OCI-LY3 (cell line): ENCODE measurements at regions not wholly inside any gene's neighbourhood (a gene's known extent, or its start where the extent isn't known, plus 50 kb on each side); places are given as distances from the start of the nearest gene placed in this dataset.

Experiments used
- EZH2phosphoT487 ChIP-seq: fragments of 200-600 bp; shearing (Covaris generic); IDR thresholded peaks from 2 replicates; pipeline ENCODE4 v1.6.1; 2018; ENCODE audit warnings: antibody characterized with exemption, mixed run types, low read depth
- TF ChIP-seq, protein P1 (sequence below): fragments of 200-600, 300-600 bp; sonication (generic); IDR thresholded peaks from 2 replicates; pipeline ENCODE4 v1.5.1; 2014; ENCODE audit warnings: antibody characterized with exemption, low read length, low read depth

DNA sequence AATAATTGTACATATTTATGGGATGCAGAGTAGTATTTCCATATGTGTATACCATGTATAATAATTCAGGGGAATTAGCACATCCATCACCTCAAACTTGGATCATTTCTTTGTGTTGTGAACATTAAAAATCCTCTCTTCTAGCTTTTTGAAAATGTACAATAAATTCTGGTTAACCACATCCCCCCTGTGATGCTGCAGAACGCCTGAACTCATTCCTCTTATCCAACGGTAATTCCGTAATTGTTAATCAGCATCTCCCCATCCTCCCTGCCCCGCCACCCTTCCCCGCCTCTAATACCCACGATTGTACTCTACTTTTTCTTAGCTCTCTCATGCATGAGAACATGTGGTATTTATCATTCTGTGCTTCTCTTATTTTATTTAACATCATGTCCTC is 127.7 kb upstream of the ANKRD55 start:
- TF ChIP-seq, protein P1, sequence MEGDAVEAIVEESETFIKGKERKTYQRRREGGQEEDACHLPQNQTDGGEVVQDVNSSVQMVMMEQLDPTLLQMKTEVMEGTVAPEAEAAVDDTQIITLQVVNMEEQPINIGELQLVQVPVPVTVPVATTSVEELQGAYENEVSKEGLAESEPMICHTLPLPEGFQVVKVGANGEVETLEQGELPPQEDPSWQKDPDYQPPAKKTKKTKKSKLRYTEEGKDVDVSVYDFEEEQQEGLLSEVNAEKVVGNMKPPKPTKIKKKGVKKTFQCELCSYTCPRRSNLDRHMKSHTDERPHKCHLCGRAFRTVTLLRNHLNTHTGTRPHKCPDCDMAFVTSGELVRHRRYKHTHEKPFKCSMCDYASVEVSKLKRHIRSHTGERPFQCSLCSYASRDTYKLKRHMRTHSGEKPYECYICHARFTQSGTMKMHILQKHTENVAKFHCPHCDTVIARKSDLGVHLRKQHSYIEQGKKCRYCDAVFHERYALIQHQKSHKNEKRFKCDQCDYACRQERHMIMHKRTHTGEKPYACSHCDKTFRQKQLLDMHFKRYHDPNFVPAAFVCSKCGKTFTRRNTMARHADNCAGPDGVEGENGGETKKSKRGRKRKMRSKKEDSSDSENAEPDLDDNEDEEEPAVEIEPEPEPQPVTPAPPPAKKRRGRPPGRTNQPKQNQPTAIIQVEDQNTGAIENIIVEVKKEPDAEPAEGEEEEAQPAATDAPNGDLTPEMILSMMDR, result no peak
- no peak for TF ChIP-seq EZH2phosphoT487
